ENCODE measurements at regions not wholly inside any gene's neighbourhood (a gene's known extent, or its start where the extent isn't known, plus 50 kb on each side); places are given as distances from the start of the nearest gene placed in this dataset.

DNA sequence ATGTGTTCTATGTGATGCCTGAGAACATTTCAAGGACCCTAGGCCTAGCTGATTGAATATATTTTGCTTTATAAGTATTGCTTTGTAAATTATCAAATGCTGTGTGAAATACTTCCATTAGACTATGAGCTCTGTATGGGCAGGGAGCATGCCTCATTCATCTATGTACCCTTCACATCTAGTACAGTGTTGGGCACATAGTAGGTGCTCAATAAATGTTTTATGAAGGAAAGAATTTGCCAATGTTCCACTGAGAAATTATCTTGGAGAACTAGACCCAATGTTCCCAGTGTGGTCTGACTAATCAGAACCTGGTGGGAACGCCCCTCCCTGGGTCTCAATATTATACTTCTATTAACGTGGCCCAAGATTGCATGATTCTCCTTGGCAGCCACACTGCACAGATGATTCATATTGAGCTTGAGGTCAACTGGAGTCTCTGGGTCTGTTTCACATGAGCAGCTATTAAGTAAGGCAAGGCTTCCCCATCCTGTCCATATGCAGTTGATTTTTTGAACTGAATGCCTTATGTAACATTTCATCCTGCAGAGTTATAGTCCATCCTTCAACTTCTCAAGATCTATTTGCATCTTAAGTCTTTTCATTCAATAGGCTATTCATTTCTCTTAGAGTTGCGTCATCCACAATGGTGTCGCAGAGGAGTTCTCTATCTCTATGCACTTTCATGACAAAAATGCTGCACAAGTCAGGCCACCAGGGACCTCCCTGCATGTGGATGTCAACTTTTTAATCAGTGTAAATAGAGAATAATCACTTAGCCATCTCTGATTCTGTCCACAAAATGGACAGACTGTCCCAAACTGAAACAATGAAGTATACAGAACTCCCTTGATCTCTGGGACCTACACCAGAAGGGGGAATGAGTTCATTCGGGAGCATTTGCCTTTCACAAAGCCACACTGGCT, 257.6 kb downstream of the CYP26B1 start:
- no peak for DNase-seq

DNA sequence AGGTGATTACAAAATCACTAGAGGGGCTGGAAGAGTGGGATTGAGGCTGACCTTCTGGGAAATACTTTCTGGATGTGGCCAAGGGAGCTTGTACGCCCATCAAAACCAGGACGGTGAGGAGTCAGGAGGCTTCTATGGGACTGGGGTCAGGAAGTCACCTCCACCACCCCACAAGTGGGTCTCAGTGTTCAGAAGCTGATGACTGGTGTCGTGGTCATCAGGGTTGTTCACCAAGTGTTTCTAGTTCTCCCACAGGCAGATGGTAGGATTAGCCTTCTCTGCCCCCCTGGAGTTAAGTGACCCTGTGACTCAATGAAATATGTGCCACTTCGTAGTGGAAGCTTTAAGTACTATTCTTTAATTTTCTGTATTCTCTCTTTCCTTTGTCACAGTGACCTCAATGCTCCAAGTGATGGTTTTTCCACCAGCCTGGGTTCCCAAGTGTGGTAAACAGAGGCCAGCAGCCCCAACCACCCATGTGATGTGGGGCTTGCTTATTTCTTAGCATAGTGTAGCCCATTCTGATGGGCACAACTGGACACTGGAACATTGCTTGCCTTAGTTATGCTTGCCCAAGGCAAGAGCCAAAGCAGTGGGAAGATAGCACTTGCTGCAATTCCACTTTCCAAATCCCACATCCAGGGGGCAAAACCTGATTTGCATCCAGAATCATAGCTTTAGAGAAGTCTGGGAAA, 258.8 kb downstream of the CYP26B1 start:
- peak; percentile 21 for DNase-seq

DNA sequence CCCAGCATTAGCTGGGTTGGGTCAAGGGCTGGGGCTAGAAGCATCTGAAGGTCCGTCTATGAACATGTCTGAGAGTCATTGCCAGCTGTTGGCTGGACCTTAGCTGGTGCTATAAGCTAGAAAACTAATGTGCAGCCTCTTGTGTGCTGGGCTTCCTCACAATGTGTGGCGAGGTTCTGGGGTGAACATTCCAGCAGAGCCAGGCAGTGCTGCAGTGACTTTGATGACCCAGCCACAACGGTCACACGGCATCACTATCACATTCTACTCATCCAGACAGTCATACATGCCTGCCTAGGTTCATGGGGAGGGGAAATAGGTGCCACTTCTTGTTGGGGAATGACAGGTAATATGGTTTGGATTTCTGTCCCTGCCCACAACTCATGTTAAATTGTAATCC, 260.5 kb downstream of the CYP26B1 start:
- peak; percentile 29 for DNase-seq

DNA sequence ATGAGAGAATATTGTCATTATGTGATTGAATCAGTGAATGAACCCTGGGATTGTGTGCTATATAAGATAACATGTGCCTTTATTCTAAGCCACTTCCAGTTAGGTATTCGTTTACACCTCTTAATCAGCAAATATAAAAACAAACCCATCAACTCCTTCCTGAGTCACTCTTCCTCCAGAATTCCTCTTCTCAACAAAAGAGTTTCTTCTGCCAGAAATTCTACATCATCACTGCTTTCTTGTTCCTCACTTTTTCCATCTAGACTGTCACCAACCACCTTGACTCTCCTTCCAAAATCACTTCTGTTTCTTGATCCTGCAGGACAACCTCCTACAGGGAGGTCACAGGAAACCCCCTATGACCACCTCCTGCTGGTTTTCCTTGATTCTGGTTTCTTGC, 261.4 kb downstream of the CYP26B1 start:
- no peak for DNase-seq

DNA sequence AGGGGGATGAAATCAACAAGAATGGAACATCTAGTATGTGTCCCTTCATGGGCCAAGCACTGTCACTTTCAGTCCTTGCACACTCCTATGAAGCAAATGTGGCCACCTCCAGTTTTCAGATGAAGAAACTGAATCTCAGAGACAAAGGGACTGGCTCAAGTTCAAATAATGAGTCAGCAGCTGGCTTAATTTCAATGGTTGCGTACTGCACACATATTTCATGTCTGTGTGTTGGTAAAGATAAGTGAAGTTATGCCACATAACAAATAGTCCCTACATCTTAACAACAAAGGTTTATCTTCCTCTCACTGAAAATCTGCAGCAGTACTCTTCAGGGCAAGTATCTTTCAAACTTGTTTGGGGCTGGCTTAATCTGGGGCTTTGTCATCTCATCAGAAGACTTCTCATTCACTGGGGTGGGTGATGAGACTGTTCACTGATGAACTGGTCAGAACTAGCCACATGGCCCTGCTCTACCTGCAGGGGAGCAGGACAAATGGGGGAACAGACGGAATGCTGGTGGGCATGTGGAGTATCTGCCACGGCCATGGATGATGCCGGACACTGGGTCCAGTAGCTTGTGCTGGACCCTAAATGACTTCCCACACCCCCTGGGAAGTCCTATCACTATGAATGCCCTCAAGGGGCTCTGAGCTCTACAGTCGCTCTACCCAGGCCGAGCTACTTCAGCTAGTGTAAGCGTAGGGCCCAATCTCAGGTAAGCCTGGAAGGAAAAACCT, 263.2 kb downstream of the CYP26B1 start:
- peak; percentile 44 for DNase-seq

DNA sequence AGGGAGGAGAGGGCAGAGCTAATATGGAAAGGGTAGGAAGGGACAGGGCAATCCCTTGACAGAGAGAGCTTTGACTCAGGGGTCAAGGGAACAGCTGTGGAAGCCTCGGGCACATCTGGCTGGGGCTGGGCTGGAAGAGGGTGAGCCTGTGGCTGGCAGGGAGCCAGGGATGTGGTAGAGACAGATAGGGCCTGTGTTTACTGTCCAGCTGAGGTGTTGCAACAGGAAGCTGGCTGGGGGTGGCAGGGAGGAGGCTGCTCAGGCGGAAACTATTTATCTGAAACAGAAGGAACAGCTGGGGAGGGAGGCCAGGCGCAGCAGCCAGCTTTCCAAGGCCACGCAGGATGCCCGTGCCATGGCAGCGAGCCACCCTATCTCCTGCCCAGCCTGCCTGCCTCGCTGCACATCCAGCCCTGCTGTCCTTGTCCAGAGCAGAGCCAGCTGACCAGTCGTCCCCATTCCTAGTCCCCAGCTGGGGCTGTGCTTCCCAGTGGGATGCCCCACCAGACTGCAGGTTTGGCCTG, 264.7 kb downstream of the CYP26B1 start:
- peak; percentile 71 for DNase-seq

DNA sequence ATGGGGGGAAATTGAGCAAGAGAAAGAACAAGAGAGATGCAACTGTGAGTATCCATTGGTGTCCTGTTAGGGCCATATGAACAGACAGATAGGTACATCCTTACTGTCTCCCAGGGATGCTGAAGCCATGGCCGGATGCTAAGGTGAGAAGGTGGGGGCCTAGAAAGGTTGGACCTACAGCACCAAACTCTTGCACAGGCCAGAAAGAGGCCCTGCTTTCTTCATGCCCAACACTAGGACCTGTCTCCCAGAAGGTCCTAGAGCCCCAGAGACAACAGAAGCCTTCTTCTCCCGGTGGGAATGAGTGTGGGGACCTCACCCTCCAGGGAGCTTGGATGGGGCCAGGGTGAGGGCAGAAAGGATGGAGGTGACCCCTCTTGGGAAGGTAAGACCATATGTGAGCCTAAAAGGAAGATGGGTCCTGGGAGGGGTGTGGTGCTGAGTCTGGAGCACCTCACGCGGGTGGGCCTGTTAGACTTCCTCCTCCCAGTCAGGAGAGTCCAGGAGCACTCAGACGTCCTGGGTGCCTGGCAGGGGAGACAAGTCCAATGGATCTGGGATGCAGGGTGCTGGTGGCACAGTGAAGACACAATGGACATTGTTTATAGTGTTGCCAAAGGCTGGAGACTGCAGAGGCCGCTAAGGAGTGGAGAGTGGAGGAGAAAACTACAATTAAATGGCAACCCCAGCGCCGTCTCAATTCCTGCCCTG, 265.3 kb downstream of the CYP26B1 start:
- peak; percentile 26 for DNase-seq

DNA sequence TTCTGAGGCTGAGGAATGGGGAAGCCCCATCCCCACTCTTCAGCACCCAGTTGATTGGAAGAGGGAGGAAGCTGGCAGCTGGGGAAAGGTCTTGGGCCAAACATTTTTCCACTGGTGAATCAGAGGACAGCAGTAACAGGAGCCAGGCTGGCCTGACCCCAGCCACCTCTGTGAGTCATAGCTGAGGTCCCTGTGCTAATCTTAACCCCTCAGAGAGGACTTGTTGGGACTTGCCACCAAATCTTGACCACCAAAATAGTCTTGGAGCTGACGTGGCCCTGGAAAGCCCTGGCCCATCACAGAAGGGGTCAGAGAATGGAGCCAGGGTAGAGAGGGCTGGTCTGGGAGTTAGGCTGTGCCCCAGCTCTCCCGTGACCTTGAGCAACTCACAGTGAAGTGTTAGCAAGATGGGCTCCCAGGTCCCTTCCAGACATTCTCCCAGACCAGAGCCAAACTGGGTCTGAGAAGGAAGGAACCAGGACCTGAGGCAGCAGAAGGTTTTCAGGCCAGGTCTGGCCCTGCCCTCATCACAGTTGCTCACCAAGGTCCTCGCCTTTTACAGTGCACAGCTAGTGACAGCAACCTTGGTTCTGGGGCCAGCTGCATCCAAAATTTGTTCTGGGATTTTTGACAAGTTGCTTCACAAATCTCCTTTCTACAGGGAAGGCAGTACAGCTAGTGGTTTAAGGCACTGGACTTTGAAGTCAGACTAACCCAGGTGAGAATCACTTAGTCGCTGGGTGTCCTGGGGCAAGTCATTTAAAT, 266.6 kb downstream of the CYP26B1 start:
- peak; percentile 66 for DNase-seq

DNA sequence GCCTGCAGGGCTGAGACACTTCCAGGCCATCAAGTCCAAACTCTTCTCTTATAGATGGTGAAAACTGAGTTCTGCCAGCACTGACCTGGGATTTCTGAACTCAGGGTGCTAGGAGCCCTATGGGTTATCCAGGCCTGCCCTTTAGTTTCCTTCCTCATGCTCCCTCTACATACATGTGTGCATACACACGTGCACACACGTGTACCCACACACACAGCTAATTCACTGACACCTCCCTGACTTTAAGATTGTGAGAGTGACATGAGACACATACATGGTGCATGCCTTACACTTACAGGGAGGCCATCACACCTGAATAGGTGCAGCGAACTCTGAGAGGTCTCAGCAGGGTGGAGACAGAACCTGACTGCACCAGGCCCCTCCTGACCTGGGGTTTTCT, 267.4 kb downstream of the CYP26B1 start:
- DNase-seq = peak; percentile 23

DNA sequence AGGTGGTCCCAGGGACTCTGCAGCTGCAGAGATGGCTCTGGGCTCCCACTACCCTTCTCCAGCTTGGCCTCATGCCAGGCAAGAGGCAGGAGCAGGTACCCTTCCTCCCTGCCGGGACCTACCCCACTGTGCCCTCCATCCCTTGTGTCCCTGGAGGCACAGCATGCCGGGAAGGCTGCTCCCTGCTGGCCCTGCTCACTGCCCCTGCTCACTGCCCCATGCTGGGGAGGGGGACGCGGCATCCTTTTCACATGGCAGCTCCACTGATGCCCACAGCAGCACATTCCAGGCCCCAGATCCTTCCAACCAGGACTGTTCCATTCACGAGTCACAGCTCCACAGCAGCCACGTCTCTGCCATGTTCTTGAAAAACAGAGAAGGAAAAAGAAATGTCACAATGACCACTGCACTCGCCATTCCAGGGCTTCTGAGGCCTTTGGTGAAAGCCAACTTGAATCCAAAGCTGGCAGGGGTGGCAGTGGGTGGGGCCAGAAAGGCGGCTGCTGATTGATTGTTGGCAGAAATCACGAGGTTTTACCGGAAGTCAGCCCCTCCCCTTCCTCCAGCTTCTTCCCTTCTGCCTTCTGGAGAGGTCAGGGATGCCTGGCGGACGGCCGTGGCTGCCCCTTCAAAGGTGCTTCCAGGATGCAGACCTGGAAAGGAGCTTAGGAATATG, 268.0 kb downstream of the CYP26B1 start:
- DNase-seq = no peak

DNA sequence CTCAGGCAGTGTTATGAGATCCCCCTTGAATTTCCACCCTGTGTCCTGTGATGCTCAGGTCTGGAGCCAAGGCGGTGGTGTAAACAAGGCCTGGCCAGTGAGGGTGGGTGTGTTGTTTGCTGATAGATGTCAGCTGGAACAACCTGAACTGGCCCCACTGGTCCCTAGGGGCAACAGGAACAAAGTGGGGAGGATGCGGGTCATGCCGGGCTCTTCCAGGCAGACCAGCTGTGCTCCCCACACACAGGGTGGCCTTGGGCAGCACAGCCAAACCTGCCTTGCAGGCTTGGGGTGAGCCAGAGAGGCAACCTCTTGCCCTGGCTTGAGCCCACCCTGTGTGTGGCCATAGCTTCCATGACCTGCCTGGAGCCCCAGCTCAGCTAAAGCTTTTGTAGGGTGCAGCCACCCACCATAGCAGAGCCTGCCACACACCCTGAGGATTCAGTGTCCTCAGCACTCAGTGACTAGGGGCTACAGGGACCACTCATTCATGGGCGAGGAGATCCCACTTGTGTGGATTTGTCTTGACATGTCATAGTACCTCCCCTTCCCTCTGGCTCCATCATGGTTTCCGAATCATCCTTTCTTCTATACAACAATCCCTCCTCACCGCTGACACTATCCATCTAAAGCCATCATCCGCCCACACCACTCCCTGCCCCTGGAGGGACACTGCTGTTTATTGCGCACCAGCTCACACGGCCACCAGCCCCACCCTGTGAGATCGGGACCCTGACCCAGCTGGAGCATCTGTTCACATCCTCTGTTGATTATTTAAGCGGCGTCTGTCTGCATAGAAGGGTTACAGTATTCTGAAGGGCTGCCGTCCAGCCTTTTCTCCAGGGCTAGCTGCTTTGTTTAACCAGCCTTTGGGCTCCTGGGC, 268.8 kb downstream of the CYP26B1 start:
- no peak for DNase-seq

DNA sequence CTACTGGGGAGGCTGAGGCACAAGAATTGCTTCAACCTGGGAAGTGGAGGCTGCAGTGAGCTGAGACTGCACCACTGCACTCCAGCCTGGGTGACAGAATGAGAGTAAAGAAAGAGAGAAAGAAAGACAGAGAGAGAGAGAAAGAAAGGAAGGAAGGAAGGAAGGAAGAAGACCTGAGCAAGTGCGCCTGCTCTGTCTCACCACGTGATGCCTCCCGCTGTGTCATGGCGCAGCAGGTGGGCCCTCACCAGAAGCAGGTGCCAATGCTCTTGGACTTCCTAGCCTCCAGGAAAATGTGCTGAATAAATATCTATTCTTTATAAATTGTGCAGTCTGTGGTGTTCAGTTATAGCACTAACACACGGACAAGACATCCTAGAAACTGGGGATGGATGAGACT, 270.0 kb downstream of the CYP26B1 start:
- DNase-seq = no peak

DNA sequence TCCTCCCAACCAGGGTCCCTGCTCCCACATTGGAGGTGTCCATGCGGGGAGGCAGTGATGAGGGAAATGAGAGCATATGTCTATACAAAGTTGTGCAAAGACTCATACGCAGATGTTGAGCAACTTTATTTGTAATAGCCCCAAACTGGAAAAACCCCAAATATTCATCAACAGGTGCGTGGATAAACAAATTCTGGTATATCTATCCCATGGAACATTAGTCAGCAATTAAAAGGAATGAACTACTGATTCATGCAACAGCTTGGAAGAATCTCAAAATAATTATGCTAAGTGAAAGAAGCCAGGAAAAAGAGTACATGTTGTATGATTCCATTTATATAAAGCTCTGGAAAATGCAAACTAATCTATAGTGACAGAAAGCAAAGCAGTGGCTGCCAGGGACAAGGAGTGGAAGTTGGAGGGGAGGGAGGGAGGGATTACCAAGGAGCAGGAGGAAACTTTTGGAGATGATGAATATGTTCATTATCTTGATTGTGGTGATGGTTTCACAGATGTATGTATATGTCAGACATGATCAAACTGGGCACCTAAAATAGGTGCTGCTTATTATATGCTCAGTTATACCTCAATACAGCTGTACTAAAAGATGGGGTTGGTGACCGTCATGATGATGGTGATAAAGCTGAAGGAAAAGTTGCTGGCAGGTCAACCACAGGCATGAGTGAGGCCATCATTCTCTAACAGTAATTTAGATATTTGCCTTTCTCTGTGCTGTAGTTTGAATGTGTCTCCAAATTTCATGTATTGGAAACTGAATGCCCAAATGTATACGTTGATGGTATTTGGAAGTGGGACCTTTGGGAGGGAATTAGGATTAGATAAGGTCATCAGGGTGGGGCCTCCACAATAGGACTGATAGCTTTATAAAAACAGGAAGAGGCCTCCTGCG, 270.9 kb downstream of the CYP26B1 start:
- no peak for DNase-seq

DNA sequence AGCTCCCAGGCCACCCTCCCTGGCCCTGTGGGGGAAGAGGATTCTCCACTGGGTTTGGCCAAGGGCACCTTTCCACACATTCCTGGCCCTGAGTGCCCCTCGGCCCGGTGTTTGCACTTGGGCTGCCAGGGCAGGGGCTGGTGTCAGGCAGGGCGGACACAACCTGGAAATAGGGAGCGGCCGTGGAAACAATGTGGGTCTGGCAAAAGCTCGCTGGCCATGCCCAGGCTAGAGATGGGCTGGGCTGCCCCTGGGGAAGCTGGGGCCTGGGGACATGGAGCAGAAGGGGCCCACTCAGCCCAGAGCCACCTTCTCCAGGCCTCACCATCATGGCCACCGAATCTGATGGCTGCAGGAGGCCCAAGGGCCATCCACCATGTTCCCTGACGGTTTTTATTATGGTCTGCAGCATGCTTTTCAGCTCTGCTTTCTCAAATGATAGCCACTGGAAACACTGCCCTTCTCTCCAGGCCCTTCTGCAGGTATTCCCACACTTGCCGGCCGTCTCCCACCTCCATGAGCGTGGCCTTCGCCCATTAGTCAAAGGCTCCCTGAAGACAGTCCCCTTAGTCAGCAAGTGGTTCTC, 275.1 kb downstream of the CYP26B1 start:
- DNase-seq = no peak

DNA sequence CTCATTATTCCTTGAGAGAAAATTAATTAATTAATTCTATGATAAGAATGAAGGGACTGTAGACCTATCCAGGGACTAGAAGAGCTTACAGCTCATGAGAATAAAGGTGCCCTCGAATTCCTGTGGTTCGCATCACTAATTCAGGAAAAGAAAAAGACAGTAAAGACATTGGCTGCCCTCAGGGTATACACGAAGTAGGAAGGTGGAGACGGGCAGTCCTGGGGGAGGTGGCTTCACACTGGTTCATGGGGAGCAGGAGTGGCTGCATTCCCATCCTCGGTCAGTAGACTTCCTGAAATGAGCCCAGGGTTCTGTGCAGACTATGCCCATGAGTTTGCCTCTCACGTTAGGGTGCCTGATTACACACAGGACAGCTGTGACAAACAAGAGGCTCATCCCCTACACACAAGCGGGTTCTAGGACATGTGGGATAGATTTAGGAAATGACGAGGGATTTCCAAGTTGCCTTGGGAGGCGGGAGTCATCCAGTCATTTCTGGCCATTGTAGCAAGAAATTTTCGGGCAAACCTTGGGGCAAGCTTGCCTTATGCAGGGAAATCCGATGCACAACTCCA, 282.2 kb downstream of the CYP26B1 start:
- DNase-seq = peak; percentile 81

DNA sequence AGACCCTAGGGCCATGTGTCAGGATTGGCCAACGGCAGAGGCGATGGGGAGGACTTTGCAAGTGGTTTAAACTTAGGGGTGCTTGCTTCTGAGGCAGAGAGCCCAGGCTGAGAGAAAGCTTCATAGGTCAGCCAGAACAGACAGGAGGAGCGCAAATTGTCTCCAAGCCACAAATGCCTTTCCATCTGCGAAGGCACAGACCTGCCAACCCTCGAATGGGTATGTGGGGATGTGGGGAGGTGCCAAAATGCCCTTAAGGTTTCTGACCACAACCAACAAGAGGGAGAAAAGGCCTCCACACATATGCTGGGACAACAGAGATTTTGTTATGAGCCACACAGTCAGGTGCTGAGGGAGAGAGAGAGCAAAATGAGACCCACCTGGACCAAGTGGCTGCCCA, 283.6 kb downstream of the CYP26B1 start:
- no peak for DNase-seq

DNA sequence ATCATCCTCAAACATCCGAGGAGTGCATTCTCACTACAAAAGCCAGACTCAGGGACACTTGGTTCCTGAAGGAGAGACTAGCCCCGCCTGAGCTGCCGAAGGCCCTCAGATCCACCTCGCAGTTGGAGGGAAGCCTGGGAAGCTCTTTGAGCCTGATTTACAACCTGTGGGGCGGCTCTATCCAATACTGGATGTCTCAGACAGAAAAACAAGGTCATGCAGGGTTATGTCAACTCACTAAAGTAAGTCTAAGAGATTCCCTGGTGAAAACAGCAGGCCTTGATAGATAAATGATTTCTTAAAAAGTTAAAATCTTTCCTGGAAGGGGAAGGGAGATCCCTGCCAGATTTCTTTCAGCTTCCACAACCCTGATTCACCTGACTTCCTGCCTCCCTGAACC, 284.3 kb downstream of the CYP26B1 start:
- DNase-seq = no peak

DNA sequence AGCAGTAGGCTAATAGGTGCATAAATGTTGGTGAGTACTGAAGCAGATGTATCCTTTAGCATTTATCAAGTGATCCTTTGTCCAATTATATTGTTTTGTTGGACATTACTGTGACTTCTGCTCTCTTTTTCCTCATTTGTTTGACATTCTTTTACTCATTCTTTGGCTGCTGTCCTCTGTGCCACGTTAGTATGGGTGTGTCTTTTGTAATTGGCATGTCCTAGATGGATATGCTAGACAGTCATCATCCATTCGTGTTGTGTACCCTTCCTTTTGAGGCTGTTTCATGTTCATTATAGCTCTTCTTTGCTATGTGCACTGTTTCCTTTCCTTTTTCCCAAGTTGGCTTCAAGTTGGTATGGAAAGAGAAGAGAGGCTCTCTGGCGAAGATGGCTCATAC, 284.7 kb downstream of the CYP26B1 start:
- DNase-seq = no peak

All from islet precursor cell (in vitro differentiated cells).